Psoas muscle (tissue), 7 donors: ENCODE measurements at regions not wholly inside any gene's neighbourhood (a gene's known extent, or its start where the extent isn't known, plus 50 kb on each side); places are given as distances from the start of the nearest gene placed in this dataset.

ENCODE experiments used
- ATAC-seq, 4 donors: fragments of 200-7000 bp; cut with Tn5 transposase; one replicate each; pipeline ENCODE4 v1.9.1; 2020; ENCODE audit warnings: moderate library complexity in 3 of 4, mild to moderate bottlenecking in 2 of 4
- DNase-seq, 2 donors: peaks; one replicate each; pipeline ENCODE4 v3.0.0-alpha.2; 2020
- H3K27ac ChIP-seq: fragments of 200-600 bp; one replicate; pipeline ENCODE4 v1.8.0; 2022
- H3K27me3 ChIP-seq, 3 donors: fragments of 200-600 bp in 1 of 3; one replicate each; pipeline versions ENCODE4 v1.6.1 to v1.8.0; 2013 to 2022; ENCODE audit warnings: low read length in 2 of 3, mild to moderate bottlenecking in 2 of 3, moderate library complexity in 1 of 3; ENCODE audit not compliant: insufficient read depth in 3 of 3
- H3K36me3 ChIP-seq, 2 donors: fragments of 200-600 bp in 1 of 2; one replicate each; pipeline versions ENCODE4 v1.6.1 to v1.8.0; 2013 to 2022; ENCODE audit warnings: low read depth in 1 of 2, mild to moderate bottlenecking in 1 of 2, moderate library complexity in 1 of 2; ENCODE audit not compliant: insufficient read depth in 1 of 2
- H3K4me1 ChIP-seq: fragments of 200-600 bp; one replicate; pipeline ENCODE4 v1.8.0; 2022
- H3K4me3 ChIP-seq: fragments of 200-600 bp; one replicate; pipeline ENCODE4 v1.8.0; 2022; ENCODE audit warnings: mild to moderate bottlenecking
- H3K9me3 ChIP-seq: fragments of 200-600 bp; one replicate; pipeline ENCODE4 v1.8.0; 2022
- CTCF ChIP-seq: fragments of 200-600 bp; IDR thresholded peaks from one replicate; pipeline ENCODE4 v1.8.0; 2022; ENCODE audit warnings: antibody characterized with exemption
- WGBS, 3 donors: extraction: QIAGEN DNeasy Blood & Tissue Kit; methylation state at CpG; one replicate each; pipeline versions ENCODE4 v1.1.6 to v1.1.7; 2013; 5-methylcytosine and 5-hydroxymethylcytosine counted together
- intact Hi-C, 2 donors: fragments of 100-400 bp; cut with DNase I; formaldehyde crosslinking; loops; one replicate each; pipeline versions ENCODE4 v1.11.0 to v1.14.2; 2022
- donor health status: healthy with polysubstance abuse.
- donor health status: DM: no; HTN: no; CAD: no; lungs with moderate emphysema.
- donor health status: Bipolar disorder and iron deficiency.
- donor health status: healthy.
- donor health status: DM: yes; HTN: yes; CAD: no.
- donor health status: DM: no; HTN: no; CAD: no.
- donor health status: DM: yes; HTN: yes; CAD: no.

DNA sequence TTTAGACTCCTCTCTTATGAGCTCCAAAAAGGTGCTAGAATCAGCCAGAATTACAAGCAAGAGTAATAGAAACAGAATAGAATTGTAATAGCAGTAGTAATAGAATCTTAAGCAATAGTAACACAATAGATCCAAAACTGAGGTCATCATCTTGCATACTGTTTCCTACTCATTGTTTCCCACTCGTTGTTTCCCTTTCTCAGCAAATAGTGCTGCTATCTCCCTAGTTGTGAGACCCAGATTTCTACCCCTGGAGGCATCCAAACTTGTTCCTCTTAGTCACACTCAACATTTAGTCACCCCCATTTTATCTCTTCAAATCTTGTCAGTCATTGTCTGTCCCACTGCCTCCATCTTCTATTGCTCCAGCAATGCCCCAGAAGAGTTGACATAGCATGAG lies 356.9 kb upstream of the MARCKS start:
- Histone ChIP-seq H3K36me3 (no peaks in the 10 kb centered on the region), H3K27ac (no peak overlapping the region), H3K27me3 (no peaks in the 10 kb centered on the region), H3K4me1 (no peaks in the 10 kb centered on the region), H3K9me3 (no peaks in the 10 kb centered on the region), H3K4me3 (no peak overlapping the region)
- DNase-seq: no peak
- 56 to 71% (median 58%) methylated on average over 1 of the region's 1 CpG for WGBS, 3 donors
- no peak for ATAC-seq
- intact Hi-C loops: no loop called here
- TF ChIP-seq CTCF: no peak

DNA sequence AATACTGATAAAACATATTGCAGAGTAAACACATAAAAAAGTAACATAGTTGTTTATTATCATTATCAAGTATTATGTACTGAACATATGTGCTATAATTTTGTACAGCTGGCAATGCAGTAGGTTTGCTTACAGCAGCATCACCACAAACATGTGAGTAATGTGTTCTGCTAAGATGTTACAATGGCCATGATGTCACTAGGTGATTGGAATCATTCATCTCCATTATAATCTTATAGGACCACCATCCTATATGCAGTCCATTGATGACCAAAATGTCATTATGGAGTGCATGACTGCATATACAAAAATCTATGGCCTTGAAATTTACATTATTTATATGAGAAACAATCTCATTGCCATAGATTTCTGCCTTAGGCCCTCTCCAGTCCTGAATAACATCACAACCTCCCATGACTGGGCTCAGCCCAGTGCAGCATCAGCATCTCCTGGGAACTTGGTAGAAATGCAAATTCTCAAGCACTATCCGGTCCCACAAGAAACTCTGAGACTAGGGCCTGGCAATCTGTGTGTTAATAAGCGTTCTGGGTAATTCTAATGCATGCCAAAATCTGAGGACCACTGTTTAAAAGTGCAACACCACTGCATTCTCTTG lies 352.0 kb upstream of the MARCKS start:
- ATAC-seq (no peak), DNase-seq (no peak)
- Histone ChIP-seq H3K9me3 (no peaks in the 10 kb centered on the region), H3K27me3 (no peaks in the 10 kb centered on the region), H3K4me3 (no peak overlapping the region), H3K4me1 (no peaks in the 10 kb centered on the region), H3K36me3 (no peaks in the 10 kb centered on the region), H3K27ac (no peak overlapping the region)
- intact Hi-C loops: no loop called here
- WGBS, 3 donors: 88 to 94% (median 94%) methylated on average over 2 of the region's 2 CpGs
- no peak for TF ChIP-seq CTCF

- intact Hi-C loops: no loop called here
- no peaks in the 10 kb centered on the region for H3K9me3 ChIP-seq
- WGBS, 3 donors: 77 to 89% (median 83%) methylated on average over 3 of the region's 3 CpGs
Measured at GRCh38 chr6:113508249-113508648, 348.9 kb upstream of the MARCKS start.

DNA sequence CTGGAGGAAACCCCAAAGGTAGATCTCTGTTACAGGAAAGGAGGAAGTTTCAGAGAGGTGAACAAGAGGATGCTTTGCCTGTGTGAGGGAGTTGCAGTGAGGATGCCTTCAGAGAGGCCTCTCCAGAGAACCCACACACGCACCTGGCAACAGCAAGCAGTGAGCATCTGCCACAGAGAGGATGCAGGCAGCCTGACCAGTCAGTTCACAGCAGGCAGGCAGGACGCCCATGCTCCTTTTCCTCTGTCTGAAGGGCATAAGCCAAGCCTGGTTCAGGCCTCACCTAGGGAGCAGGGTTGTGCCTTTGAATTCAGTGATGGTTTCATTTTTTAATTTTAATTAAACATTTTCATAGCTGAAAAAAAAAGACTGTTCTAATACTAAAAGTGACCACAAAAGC lies 346.0 kb upstream of the MARCKS start:
- 93 to 100% (median 96%) methylated on average over 2 of the region's 2 CpGs for WGBS, 3 donors
- no peaks in the 10 kb centered on the region for H3K9me3 ChIP-seq
- ATAC-seq (no peak), DNase-seq (no peak)
- no peaks in the 10 kb centered on the region for H3K36me3 ChIP-seq
- H3K27me3 ChIP-seq: no peaks in the 10 kb centered on the region
- no peak overlapping the region for H3K4me3 ChIP-seq
- no peak for TF ChIP-seq CTCF
- no peaks in the 10 kb centered on the region for H3K4me1 ChIP-seq
- intact Hi-C loops: no loop called here
- H3K27ac ChIP-seq: no peak overlapping the region

More at GRCh38 chr6:113508249-113508648, 348.9 kb upstream of the MARCKS start:
- DNase-seq (no peak), ATAC-seq (no peak)
- Histone ChIP-seq H3K4me1 (no peaks in the 10 kb centered on the region), H3K4me3 (no peak overlapping the region), H3K27ac (no peak overlapping the region), H3K27me3 (no peaks in the 10 kb centered on the region), H3K36me3 (no peaks in the 10 kb centered on the region)
- TF ChIP-seq CTCF: no peak

DNA sequence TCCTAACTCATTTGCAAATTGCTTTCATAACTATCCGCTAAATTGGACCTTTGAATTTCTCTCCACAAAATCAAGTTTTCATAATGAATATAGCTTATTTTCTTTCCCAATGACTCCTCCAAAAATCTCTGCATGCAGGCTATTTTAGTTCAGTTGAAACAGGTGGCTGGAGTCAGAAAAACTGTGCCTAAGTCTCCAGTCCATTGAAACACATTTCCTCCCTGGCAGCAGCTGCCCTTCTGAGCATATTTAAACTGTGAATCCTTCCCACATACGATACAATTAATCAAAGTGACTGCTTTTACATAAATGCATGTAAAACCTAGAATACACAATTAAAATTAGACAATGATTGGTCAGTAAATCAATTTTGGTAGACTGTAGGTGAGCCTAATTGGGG lies 344.6 kb upstream of the MARCKS start:
- intact Hi-C loops: no loop called here
- H3K9me3 ChIP-seq: no peaks in the 10 kb centered on the region
- H3K4me3 ChIP-seq: no peak overlapping the region
- H3K27ac ChIP-seq: no peak overlapping the region
- no peaks in the 10 kb centered on the region for H3K27me3 ChIP-seq
- H3K36me3 ChIP-seq: no peaks in the 10 kb centered on the region
- ATAC-seq (no peak), DNase-seq (no peak)
- no peak for TF ChIP-seq CTCF
- 46 to 55% (median 50%) methylated on average over 2 of the region's 2 CpGs for WGBS, 3 donors
- H3K4me1 ChIP-seq: no peaks in the 10 kb centered on the region
